K562 (cell line): ENCODE measurements at regions not wholly inside any gene's neighbourhood (a gene's known extent, or its start where the extent isn't known, plus 50 kb on each side); places are given as distances from the start of the nearest gene placed in this dataset.

ENCODE experiments used
- ATAC-seq: fragments of 200-7000 bp; cut with Tn5 transposase; 3 replicates; pipeline ENCODE4 v1.9.1; 2020; ENCODE audit warnings: moderate library complexity
- BruUV-seq: library from RNA; stranded (reverse); fragments of 400-500 nt; replicated peaks from 2 replicates; lab custom pipeline; 2021; lab: Mats Ljungman, UMichigan
- CTCF ChIA-PET: fragments of 300-600 bp; formaldehyde crosslinking; extraction: SDS; loops from one replicate; lab custom pipeline; 2021; ENCODE audit warnings: low intra/inter-chr PET ratio; lab: Yijun Ruan, JAX
- POLR2A ChIA-PET: fragments of 300-600, 350-650 bp; sonication (Branson Sonifier 250); formaldehyde crosslinking; extraction: SDS; loops from one replicate; lab custom pipeline; 2021; ENCODE audit warnings: antibody characterized with exemption, inconsistent platforms; lab: Yijun Ruan, JAX
- DNase-seq, 4 experiments: peaks; one replicate each; pipeline versions ENCODE4 v3.0.0 to v3.0.0-alpha.2; 2011 to 2018; ENCODE audit warnings: low spot score in 3 of 4, mixed read lengths in 3 of 4; ENCODE audit errors: extremely low read depth in 1 of 4
- FAIRE-seq: peaks from 2 replicates; lab custom pipeline; 2011; peaks lifted over from hg19 to GRCh38; lab: Jason Lieb, UNC
- H2AFZ ChIP-seq: 2 replicates; pipeline ENCODE4 v1.6.0; 2011; ENCODE audit warnings: low read depth, low read length, control low read depth, inconsistent platforms
- H3K27ac ChIP-seq: fragments of 200-600 bp; 3 replicates; pipeline ENCODE4 v1.8.0; 2011; ENCODE audit warnings: low read depth, mild to moderate bottlenecking, control low read depth, inconsistent platforms, low read length, moderate library complexity, mixed read lengths; ENCODE audit errors: extremely low read depth
- H3K27me3 ChIP-seq, 2 experiments: fragments of 300-600 bp in 1 of 2; 2 replicates in 1 of 2; 3 replicates in 1 of 2; pipeline versions ENCODE4 v1.6.0 to v1.8.0; 2011; ENCODE audit warnings: inconsistent platforms in 2 of 2, low read length in 2 of 2, mild to moderate bottlenecking in 1 of 2, mixed read lengths in 1 of 2, moderate library complexity in 1 of 2; ENCODE audit not compliant: control insufficient read depth in 2 of 2, insufficient read depth in 2 of 2
- H3K36me3 ChIP-seq: fragments of 300-600 bp; 3 replicates; pipeline ENCODE4 v1.8.0; 2011; ENCODE audit warnings: mild to moderate bottlenecking, low read length, inconsistent platforms; ENCODE audit not compliant: control insufficient read depth, insufficient read depth
- H3K4me1 ChIP-seq, 2 experiments: fragments of 200-600 bp in 1 of 2; replicated peaks in 1 of 2; 2 replicates in 1 of 2; 3 replicates in 1 of 2; pipeline versions ENCODE4 v1.5.1 to v1.8.0; 2011; ENCODE audit warnings: inconsistent platforms in 2 of 2, low read length in 2 of 2, mild to moderate bottlenecking in 1 of 2, mixed read lengths in 1 of 2, moderate library complexity in 1 of 2; ENCODE audit not compliant: control insufficient read depth in 2 of 2, insufficient read depth in 2 of 2
- H3K4me2 ChIP-seq: 2 replicates; pipeline ENCODE4 v1.6.1; 2011; ENCODE audit warnings: low read length, control low read depth, inconsistent platforms, mixed read lengths; ENCODE audit not compliant: insufficient read depth
- H3K4me3 ChIP-seq: fragments of 200-600 bp; sonication (generic), shearing (Covaris generic); 2 replicates; pipeline ENCODE4 v1.5.1; 2016; ENCODE audit warnings: control low read depth, inconsistent platforms
- H3K79me2 ChIP-seq: fragments of 200-600 bp; 3 replicates; pipeline ENCODE4 v1.8.0; 2011; ENCODE audit warnings: low read length, inconsistent platforms; ENCODE audit not compliant: control insufficient read depth, insufficient read depth
- H3K9ac ChIP-seq, 2 experiments: 2 replicates each; pipeline versions ENCODE4 v1.6.0 to v1.6.1; 2011; ENCODE audit warnings: low read depth in 2 of 2, low read length in 2 of 2, control low read depth in 1 of 2, inconsistent platforms in 1 of 2, mild to moderate bottlenecking in 1 of 2, mixed read lengths in 1 of 2; ENCODE audit not compliant: insufficient read depth in 1 of 2
- H3K9me1 ChIP-seq: one replicate; pipeline ENCODE4 v1.6.0; 2011; ENCODE audit warnings: inconsistent platforms, mild to moderate bottlenecking, low read length, moderate library complexity; ENCODE audit not compliant: control insufficient read depth, insufficient read depth
- H3K9me3 ChIP-seq: replicated peaks from 2 replicates; pipeline ENCODE4 v1.5.1; 2011; ENCODE audit warnings: low read depth, low read length, inconsistent platforms; ENCODE audit not compliant: control insufficient read depth, insufficient read depth
- H4K20me1 ChIP-seq: replicated peaks from 2 replicates; pipeline ENCODE4 v1.6.1; 2011; ENCODE audit warnings: low read length, inconsistent platforms, mixed read lengths; ENCODE audit not compliant: control insufficient read depth, insufficient read depth
- C11orf30 ChIP-seq: fragments of 450-650 bp; IDR thresholded peaks from 2 replicates; pipeline ENCODE4 v1.6.1; 2016; ENCODE audit warnings: low read depth, mild to moderate bottlenecking
- KLF16 ChIP-seq: IDR thresholded peaks from 2 replicates; pipeline ENCODE4 v1.6.1; 2016; ENCODE audit warnings: antibody characterized with exemption
- NCOA1 ChIP-seq: fragments of 450-650 bp; IDR thresholded peaks from 2 replicates; pipeline ENCODE4 v1.6.1; 2016; ENCODE audit warnings: low read depth
- SRF ChIP-seq, 2 experiments: fragments of 250-450, 450-650 bp in 1 of 2; sonication (Bioruptor Pico) in 1 of 2; sonication (generic) in 1 of 2; formaldehyde crosslinking; IDR thresholded peaks; 2 replicates each; pipeline versions ENCODE4 v1.5.0 to v1.5.1; 2020 to 2022; ENCODE audit warnings: mild to moderate bottlenecking in 1 of 2, missing genetic modification reagents in 1 of 2
- STAG1 ChIP-seq: sonication (generic); formaldehyde crosslinking; IDR thresholded peaks from 2 replicates; pipeline ENCODE4 v1.5.0; 2020; ENCODE audit warnings: missing genetic modification reagents, borderline replicate concordance
- ZKSCAN8 ChIP-seq: fragments of 200-800 bp; sonication (Bioruptor generic); IDR thresholded peaks from 2 replicates; pipeline ENCODE4 v1.6.1; 2016; ENCODE audit warnings: missing genetic modification characterization, missing compliant biosample characterization
- ZNF57 ChIP-seq: fragments of 450-650 bp; formaldehyde crosslinking; IDR thresholded peaks from 2 replicates; pipeline ENCODE4 v1.4.0; 2020; ENCODE audit warnings: mild to moderate bottlenecking, moderate library complexity
- ZNF79 ChIP-seq: fragments of 250-450 bp; sonication (Bioruptor Pico); IDR thresholded peaks from 2 replicates; pipeline ENCODE4 v1.4.0; 2020; ENCODE audit warnings: low read depth, mild to moderate bottlenecking, moderate library complexity
- WGBS: fragments of 100-300 bp; shearing (Covaris generic); methylation state at CpG from one replicate; pipeline ENCODE4 v1.1.6; 2016; ENCODE audit warnings: low coverage, mixed read lengths; ENCODE audit not compliant: insufficient coverage; ENCODE audit errors: missing lambda C conversion rate; 5-methylcytosine and 5-hydroxymethylcytosine counted together
- in situ Hi-C: fragments of 300-500 bp; cut with MboI; formaldehyde crosslinking; loops from 4 replicates; pipeline ENCODE4 v1.15.0; 2018; ENCODE audit warnings: inconsistent platforms, mixed read lengths
- intact Hi-C: fragments of 100-400 bp; cut with micrococcal nuclease; formaldehyde crosslinking; loops from 2 replicates; pipeline ENCODE4 v1.14.2; 2022
- TF ChIP-seq, protein P1 (sequence below): fragments of 200-800 bp; sonication (Bioruptor generic); IDR thresholded peaks from 2 replicates; pipeline ENCODE4 v1.6.1; 2017; ENCODE audit warnings: missing genetic modification characterization, missing compliant biosample characterization

DNA sequence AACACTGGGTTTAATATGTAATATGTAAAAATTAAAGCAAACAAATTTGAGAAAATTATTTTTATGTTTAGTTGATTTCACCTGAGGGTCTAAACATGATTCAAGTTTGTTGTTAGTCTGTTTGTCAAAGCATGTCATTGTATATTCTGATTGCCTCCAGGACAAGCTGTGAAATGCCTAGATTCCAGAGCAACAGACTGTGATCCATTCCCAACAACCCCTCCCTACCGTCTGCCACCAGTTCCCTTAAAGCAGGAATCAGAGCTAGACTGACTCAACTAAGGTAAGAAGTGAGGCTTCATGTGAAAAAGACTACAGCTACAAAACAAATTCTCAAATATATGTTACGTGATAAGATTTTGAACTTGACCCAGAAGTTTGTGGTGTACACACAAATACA, 304.2 kb downstream of the RAB38 start:
- POLR2A ChIA-PET: no interaction called here
- CTCF ChIA-PET: no interaction called here
- no peak overlapping the region for H2AFZ ChIP-seq
- no peaks in the 10 kb centered on the region for H4K20me1 ChIP-seq
- no peak for DNase-seq
- H3K4me1 ChIP-seq: no peaks in the 10 kb centered on the region
- H3K36me3 ChIP-seq: no peaks in the 10 kb centered on the region
- no peaks in the 10 kb centered on the region for H3K9me1 ChIP-seq
- in situ Hi-C loops: no loop called here
- no peak overlapping the region for H3K4me3 ChIP-seq
- no peak overlapping the region for H3K9ac ChIP-seq
- 0% methylated on average over 2 of the region's 2 CpGs for WGBS
- FAIRE-seq: no peak
- no peaks in the 10 kb centered on the region for H3K27me3 ChIP-seq
- H3K79me2 ChIP-seq: no peaks in the 10 kb centered on the region
- intact Hi-C loops: no loop called here
- no TSS peak for BruUV-seq
- H3K4me2 ChIP-seq: no peak overlapping the region
- no peak for ATAC-seq
- peaks cover 2% of the 10 kb centered on the region; the same call in 1 of the 2 replicates for H3K9me3 ChIP-seq
- no peak for TF ChIP-seq NCOA1
- TF ChIP-seq C11orf30: no peak
- no peak for TF ChIP-seq ZNF57
- TF ChIP-seq SRF (CRISPR knock-in tag; IDR thresholded peaks at IDR 0.05): no peak
- no peak for TF ChIP-seq STAG1 (CRISPR knock-in tag)
- H3K27ac ChIP-seq: no peak overlapping the region

DNA sequence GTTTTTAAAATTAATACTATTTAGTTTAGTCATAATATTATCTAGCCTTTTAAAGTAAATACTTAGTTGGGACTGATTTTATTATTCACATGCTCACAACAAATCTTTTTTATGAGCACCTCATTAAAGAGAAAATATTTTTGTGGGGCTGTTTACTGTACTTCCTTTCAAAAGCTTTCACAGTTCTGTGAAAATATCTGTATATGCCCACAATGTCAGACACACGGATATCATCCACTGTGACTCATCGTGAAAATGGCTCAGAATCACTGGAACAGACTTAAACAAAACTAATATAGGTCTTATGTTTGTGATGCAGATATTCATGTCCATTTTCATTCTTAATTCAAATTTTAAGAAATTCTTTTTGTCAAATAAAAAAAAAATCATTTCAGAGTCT, 305.2 kb downstream of the RAB38 start:
- BruUV-seq: no TSS peak
- 0% methylated on average over 2 of the region's 2 CpGs for WGBS

More for the DNA sequence above, 305.2 kb downstream of the RAB38 start:
- ATAC-seq (no peak), FAIRE-seq (no peak), DNase-seq (no peak)
- Histone ChIP-seq H3K4me1 (no peaks in the 10 kb centered on the region), H3K9me3 (peaks cover 2% of the 10 kb centered on the region; the same call in 1 of the 2 replicates), H3K79me2 (no peaks in the 10 kb centered on the region), H3K4me3 (no peak overlapping the region), H3K36me3 (no peaks in the 10 kb centered on the region), H3K9ac (no peak overlapping the region), H3K4me2 (no peak overlapping the region), H3K27me3 (no peaks in the 10 kb centered on the region), H4K20me1 (no peaks in the 10 kb centered on the region), H3K27ac (no peak overlapping the region), H2AFZ (no peak overlapping the region), H3K9me1 (no peaks in the 10 kb centered on the region)
- TF ChIP-seq ZKSCAN8 (CRISPR knock-in tag): no peak
- TF ChIP-seq, protein P1, sequence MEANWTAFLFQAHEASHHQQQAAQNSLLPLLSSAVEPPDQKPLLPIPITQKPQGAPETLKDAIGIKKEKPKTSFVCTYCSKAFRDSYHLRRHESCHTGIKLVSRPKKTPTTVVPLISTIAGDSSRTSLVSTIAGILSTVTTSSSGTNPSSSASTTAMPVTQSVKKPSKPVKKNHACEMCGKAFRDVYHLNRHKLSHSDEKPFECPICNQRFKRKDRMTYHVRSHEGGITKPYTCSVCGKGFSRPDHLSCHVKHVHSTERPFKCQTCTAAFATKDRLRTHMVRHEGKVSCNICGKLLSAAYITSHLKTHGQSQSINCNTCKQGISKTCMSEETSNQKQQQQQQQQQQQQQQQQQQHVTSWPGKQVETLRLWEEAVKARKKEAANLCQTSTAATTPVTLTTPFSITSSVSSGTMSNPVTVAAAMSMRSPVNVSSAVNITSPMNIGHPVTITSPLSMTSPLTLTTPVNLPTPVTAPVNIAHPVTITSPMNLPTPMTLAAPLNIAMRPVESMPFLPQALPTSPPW: no peak
- no peak for TF ChIP-seq KLF16
- no peak for TF ChIP-seq ZNF79 (CRISPR knock-in tag)
- POLR2A ChIA-PET: no interaction called here
- CTCF ChIA-PET: no interaction called here
- in situ Hi-C loops (no loop called here), intact Hi-C loops (no loop called here)
